HAP-1 (cell line): ENCODE measurements at regions not wholly inside any gene's neighbourhood (a gene's known extent, or its start where the extent isn't known, plus 50 kb on each side); places are given as distances from the start of the nearest gene placed in this dataset.

Source experiments
- DNase-seq, 2 experiments: peaks; one replicate each; pipeline ENCODE4 v3.0.0-alpha.2; 2016 to 2020; ENCODE audit warnings: low spot score in 2 of 2
- H3K27me3 ChIP-seq: fragments of 250-450 bp; sonication (Bioruptor Pico); 2 replicates; pipeline ENCODE4 v1.5.1; 2020; ENCODE audit warnings: low read depth, mild to moderate bottlenecking, moderate library complexity
- H3K36me3 ChIP-seq: fragments of 250-450 bp; sonication (Bioruptor Pico); replicated peaks from 2 replicates; pipeline ENCODE4 v1.5.1; 2020; ENCODE audit warnings: mild to moderate bottlenecking
- H3K4me1 ChIP-seq: fragments of 250-450 bp; sonication (Bioruptor Pico); 2 replicates; pipeline ENCODE4 v1.5.1; 2020; ENCODE audit warnings: mild to moderate bottlenecking
- H3K4me3 ChIP-seq: fragments of 250-450 bp; sonication (Bioruptor Pico); 2 replicates; pipeline ENCODE4 v1.5.1; 2020; ENCODE audit warnings: mild to moderate bottlenecking, moderate library complexity
- H3K9me3 ChIP-seq: fragments of 250-450 bp; sonication (Bioruptor Pico); 2 replicates; pipeline ENCODE4 v1.5.1; 2020; ENCODE audit warnings: mild to moderate bottlenecking, moderate library complexity
- in situ Hi-C: fragments of 300-500 bp; cut with MboI; formaldehyde crosslinking; loops from 3 replicates; pipeline ENCODE4 v1.14.3; 2020; ENCODE audit warnings: low sequenced_read_pairs, inconsistent platforms, mixed read lengths

DNA sequence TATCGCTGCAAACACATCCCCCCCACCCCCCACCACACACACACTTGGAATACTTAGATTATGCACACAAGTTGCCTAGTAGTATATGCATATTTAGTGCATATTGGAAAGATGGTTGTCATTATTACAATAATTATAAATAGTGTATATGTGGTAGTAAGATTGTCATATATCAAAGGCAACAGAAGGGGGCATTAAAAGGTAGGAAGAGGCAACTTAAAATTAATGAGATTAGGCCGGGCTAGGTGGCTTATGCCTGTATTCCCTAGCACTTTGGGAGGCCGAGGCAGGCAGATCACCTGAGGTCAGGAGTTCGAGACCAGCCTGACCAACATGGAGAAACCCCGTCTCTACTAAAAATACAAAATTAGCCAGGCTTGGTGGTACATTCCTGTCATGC lies 52.1 kb downstream of the GSC start:
- in situ Hi-C loops: no loop called here
- Histone ChIP-seq H3K4me3 (no peak overlapping the region), H3K27me3 (no peaks in the 10 kb centered on the region), H3K4me1 (no peaks in the 10 kb centered on the region), H3K36me3 (no peaks in the 10 kb centered on the region), H3K9me3 (no peaks in the 10 kb centered on the region)
- no peak for DNase-seq

- Histone ChIP-seq H3K36me3 (no peaks in the 10 kb centered on the region), H3K4me1 (no peaks in the 10 kb centered on the region), H3K27me3 (no peaks in the 10 kb centered on the region), H3K9me3 (no peaks in the 10 kb centered on the region), H3K4me3 (no peak overlapping the region)
- in situ Hi-C loops: no loop called here
- DNase-seq: no peak
These were observed 52.9 kb downstream of the GSC start for GRCh38 chr14:94716976-94717375.

DNA sequence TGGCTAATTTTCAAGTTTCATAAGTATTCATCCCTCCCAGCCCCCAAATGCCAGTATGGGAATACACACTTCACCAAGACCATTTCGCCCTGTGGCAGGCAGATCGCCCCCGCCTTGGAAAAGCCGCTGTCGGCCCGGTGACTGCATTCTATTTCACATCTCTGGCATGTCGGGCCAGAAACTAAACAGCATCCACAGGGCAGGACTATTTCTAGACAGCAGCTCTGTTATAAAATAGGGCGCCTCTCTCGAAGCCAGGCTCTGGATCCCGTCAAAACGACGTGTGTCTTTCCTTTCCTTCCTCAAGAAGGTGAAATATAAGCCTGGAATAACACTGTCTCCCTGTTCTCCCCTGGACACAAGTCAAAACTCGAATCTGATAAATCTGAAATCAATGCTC lies 56.8 kb downstream of the GSC start:
- Histone ChIP-seq H3K4me3 (no peak overlapping the region), H3K27me3 (peaks cover 7% of the 10 kb centered on the region; the same call in 1 of the 2 replicates), H3K36me3 (no peaks in the 10 kb centered on the region), H3K9me3 (no peaks in the 10 kb centered on the region), H3K4me1 (no peaks in the 10 kb centered on the region)
- in situ Hi-C loops: no loop called here
- no peak for DNase-seq

DNA sequence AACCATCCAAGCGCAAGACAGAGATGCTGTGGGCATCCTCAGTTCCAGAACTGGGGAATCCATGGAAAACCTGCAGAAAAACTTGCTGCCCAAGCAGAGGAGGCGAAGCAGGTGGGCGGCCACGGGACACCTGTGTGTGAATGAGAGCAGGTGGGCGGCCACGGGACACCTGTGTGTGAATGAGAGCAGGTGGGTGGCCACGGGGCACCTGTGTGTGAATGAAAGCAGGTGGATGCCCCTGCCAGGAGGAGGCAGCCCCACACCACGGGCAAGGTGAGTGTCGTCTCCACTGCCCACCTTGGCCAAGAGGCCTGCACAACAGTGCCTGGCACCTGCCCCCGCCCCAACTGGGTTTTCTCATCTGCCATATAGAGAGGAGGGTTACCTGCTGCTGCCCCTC lies 59.2 kb downstream of the GSC start:
- H3K4me3 ChIP-seq: no peak overlapping the region
- no peaks in the 10 kb centered on the region for H3K4me1 ChIP-seq
- no peaks in the 10 kb centered on the region for H3K36me3 ChIP-seq
- peaks cover 7% of the 10 kb centered on the region; the same call in 1 of the 2 replicates for H3K27me3 ChIP-seq
- H3K9me3 ChIP-seq: no peaks in the 10 kb centered on the region
- DNase-seq: no peak
- in situ Hi-C loops: no loop called here

- H3K36me3 ChIP-seq: no peaks in the 10 kb centered on the region
- no peaks in the 10 kb centered on the region for H3K9me3 ChIP-seq
- in situ Hi-C loops: no loop called here
- peaks cover 7% of the 10 kb centered on the region; the same call in 1 of the 2 replicates for H3K27me3 ChIP-seq
- no peak overlapping the region for H3K4me3 ChIP-seq
- DNase-seq: no peak
- H3K4me1 ChIP-seq: no peaks in the 10 kb centered on the region
These were observed 62.4 kb downstream of the GSC start for GRCh38 chr14:94707494-94707893.

DNA sequence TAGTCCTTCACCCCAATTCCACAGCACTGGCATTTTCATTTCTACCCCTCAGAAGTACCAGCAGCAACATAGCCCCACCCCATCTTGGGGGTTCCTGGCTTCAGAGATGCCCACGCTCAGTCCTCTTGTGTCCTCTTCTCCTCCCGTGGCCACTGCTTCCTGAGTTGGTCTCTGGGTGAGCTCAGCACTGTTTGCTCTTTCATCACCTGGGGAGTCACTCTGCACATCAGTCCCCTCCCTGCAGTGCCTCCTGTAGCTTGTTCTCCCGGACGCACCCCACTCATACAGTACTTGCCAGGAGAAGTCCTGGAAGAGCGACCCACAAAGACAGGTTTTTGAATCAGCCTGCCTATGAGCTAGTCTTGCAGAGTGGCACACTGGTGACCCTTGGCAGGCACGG lies 63.8 kb downstream of the GSC start:
- H3K9me3 ChIP-seq: no peaks in the 10 kb centered on the region
- H3K27me3 ChIP-seq: peaks cover 7% of the 10 kb centered on the region; the same call in 1 of the 2 replicates
- DNase-seq: no peak
- in situ Hi-C loops: no loop called here
- H3K4me3 ChIP-seq: no peak overlapping the region
- no peaks in the 10 kb centered on the region for H3K36me3 ChIP-seq
- no peaks in the 10 kb centered on the region for H3K4me1 ChIP-seq

- Histone ChIP-seq H3K4me3 (no peak overlapping the region), H3K27me3 (no peaks in the 10 kb centered on the region), H3K4me1 (no peaks in the 10 kb centered on the region), H3K9me3 (no peaks in the 10 kb centered on the region), H3K36me3 (no peaks in the 10 kb centered on the region)
- in situ Hi-C loops: no loop called here
- DNase-seq: no peak
These were observed 67.3 kb downstream of the GSC start for GRCh38 chr14:94702629-94703028.

- no peak for DNase-seq
- no peaks in the 10 kb centered on the region for H3K27me3 ChIP-seq
- in situ Hi-C loops: no loop called here
These were observed 68.0 kb downstream of the GSC start for GRCh38 chr14:94701861-94702370.

GRCh38 chr14:94700336-94700735 lies 69.6 kb downstream of the GSC start:
- in situ Hi-C loops: no loop called here
- no peak for DNase-seq
- H3K4me3 ChIP-seq: no peak overlapping the region

More at GRCh38 chr14:94701861-94702370, 68.0 kb downstream of the GSC start:
- Histone ChIP-seq H3K9me3 (no peaks in the 10 kb centered on the region), H3K4me3 (no peak overlapping the region), H3K4me1 (no peaks in the 10 kb centered on the region), H3K36me3 (no peaks in the 10 kb centered on the region)

GRCh38 chr14:94699831-94700230 lies 70.1 kb downstream of the GSC start:
- in situ Hi-C loops: loop anchor here (25.0 kb wide), 2 partner anchors 563 to 737 kb away; partner anchors contain the start of gene IFI27L2
- H3K27me3 ChIP-seq: no peaks in the 10 kb centered on the region
- H3K36me3 ChIP-seq: no peaks in the 10 kb centered on the region
- DNase-seq: no peak
- no peaks in the 10 kb centered on the region for H3K4me1 ChIP-seq
- no peaks in the 10 kb centered on the region for H3K9me3 ChIP-seq
- no peak overlapping the region for H3K4me3 ChIP-seq

More at GRCh38 chr14:94700336-94700735, 69.6 kb downstream of the GSC start:
- Histone ChIP-seq H3K27me3 (no peaks in the 10 kb centered on the region), H3K9me3 (no peaks in the 10 kb centered on the region), H3K36me3 (no peaks in the 10 kb centered on the region), H3K4me1 (no peaks in the 10 kb centered on the region)

- H3K4me3 ChIP-seq: no peak overlapping the region
- DNase-seq: no peak
- no peaks in the 10 kb centered on the region for H3K36me3 ChIP-seq
- in situ Hi-C loops: loop anchor here (25.0 kb wide), 2 partner anchors 561 to 739 kb away; partner anchors contain the start of gene IFI27L2
- H3K4me1 ChIP-seq: no peaks in the 10 kb centered on the region
- no peaks in the 10 kb centered on the region for H3K9me3 ChIP-seq
- H3K27me3 ChIP-seq: no peaks in the 10 kb centered on the region
These were observed 71.9 kb downstream of the GSC start for GRCh38 chr14:94697773-94698556.

DNA sequence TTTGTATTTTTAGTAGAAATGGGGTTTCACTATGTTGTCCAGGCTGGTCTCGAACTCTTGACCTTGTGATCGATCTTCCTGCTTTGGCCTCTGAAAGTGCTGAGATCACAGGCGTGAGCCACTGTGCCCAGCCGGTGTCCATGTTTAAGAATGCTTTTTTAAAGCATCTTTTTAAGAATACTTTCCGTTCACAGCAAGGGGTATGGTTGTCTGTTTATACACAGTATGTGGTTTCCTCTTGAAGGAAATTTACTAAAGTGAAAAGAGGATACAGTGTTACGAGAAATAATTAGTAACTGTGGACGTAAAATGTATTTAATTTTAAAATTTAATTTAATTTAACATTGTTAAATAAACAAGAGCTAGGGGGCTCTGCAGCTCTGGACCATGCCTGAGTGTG lies 73.4 kb downstream of the GSC start:
- in situ Hi-C loops: loop anchor here (25.0 kb wide), 2 partner anchors 559 to 741 kb away; partner anchors contain the start of gene IFI27L2
- no peak for DNase-seq

DNA sequence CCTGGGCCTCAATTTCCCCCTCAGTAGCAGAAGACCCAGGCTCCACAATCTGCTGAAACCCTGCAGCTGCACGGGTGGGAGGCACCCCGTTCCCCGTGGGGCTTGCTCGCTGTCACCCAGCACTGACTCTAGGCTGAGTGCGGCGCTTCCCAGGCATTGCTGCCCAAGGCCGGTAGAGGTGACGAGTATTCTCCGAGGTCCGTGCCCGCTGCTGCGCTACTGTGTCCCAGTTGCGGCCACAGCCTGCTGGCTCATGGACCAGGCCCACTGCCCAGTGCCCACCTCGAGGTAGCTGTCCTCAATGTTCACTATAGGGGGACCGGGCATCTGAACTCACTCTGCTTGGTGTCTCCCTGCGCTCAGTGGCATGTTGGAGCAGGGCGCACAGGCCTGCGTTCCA lies 74.7 kb downstream of the GSC start:
- Histone ChIP-seq H3K4me1 (no peaks in the 10 kb centered on the region), H3K4me3 (no peak overlapping the region), H3K27me3 (no peaks in the 10 kb centered on the region), H3K36me3 (no peaks in the 10 kb centered on the region), H3K9me3 (no peaks in the 10 kb centered on the region)
- in situ Hi-C loops: loop anchor here (25.0 kb wide), 2 partner anchors 558 to 742 kb away; partner anchors contain the start of gene IFI27L2
- no peak for DNase-seq

More for the DNA sequence above, 73.4 kb downstream of the GSC start:
- Histone ChIP-seq H3K4me3 (no peak overlapping the region), H3K36me3 (no peaks in the 10 kb centered on the region), H3K27me3 (no peaks in the 10 kb centered on the region), H3K4me1 (no peaks in the 10 kb centered on the region), H3K9me3 (no peaks in the 10 kb centered on the region)

GRCh38 chr14:94691660-94692034 lies 78.3 kb downstream of the GSC start:
- Histone ChIP-seq H3K9me3 (no peaks in the 10 kb centered on the region), H3K4me1 (no peaks in the 10 kb centered on the region), H3K36me3 (no peaks in the 10 kb centered on the region), H3K27me3 (no peaks in the 10 kb centered on the region), H3K4me3 (no peak overlapping the region)
- DNase-seq: no peak
- in situ Hi-C loops: loop anchor here (25.0 kb wide), 2 partner anchors 554 to 746 kb away; partner anchors contain the start of gene IFI27L2
